Activated naive CD4-positive, alpha-beta T cell treated with anti-CD3 and anti-CD28 coated beads for 36 hours (primary cell): ENCODE measurements at regions not wholly inside any gene's neighbourhood (a gene's known extent, or its start where the extent isn't known, plus 50 kb on each side); places are given as distances from the start of the nearest gene placed in this dataset.

ENCODE experiments used
- CTCF ChIA-PET: fragments of 350-600 bp; sonication (Branson Sonifier 250); formaldehyde crosslinking; loops from one replicate; lab custom pipeline; 2021; ENCODE audit warnings: antibody characterized with exemption; lab: Charles Lee
- DNase-seq: peaks from one replicate; pipeline ENCODE4 v3.0.0-alpha.2; 2020
- H3K27ac Mint-ChIP-seq: one replicate; pipeline ENCODE4 v1.8.0; 2021; ENCODE audit warnings: mild to moderate bottlenecking, mixed read lengths
- H3K27me3 Mint-ChIP-seq: one replicate; pipeline ENCODE4 v1.8.0; 2021; ENCODE audit warnings: low read depth, mixed read lengths
- H3K36me3 Mint-ChIP-seq: one replicate; pipeline ENCODE4 v1.8.0; 2021; ENCODE audit warnings: low read depth, mixed read lengths
- H3K4me1 Mint-ChIP-seq: one replicate; pipeline ENCODE4 v1.8.0; 2021; ENCODE audit warnings: low read depth, mixed read lengths
- H3K4me3 Mint-ChIP-seq: one replicate; pipeline ENCODE4 v1.8.0; 2021; ENCODE audit warnings: mild to moderate bottlenecking, moderate library complexity, mixed read lengths
- H3K9me3 Mint-ChIP-seq: one replicate; pipeline ENCODE4 v1.8.0; 2021; ENCODE audit warnings: mixed read lengths
- intact Hi-C: fragments of 100-400 bp; cut with micrococcal nuclease; formaldehyde crosslinking; loops from one replicate; pipeline ENCODE4 v1.15.1; 2023

DNA sequence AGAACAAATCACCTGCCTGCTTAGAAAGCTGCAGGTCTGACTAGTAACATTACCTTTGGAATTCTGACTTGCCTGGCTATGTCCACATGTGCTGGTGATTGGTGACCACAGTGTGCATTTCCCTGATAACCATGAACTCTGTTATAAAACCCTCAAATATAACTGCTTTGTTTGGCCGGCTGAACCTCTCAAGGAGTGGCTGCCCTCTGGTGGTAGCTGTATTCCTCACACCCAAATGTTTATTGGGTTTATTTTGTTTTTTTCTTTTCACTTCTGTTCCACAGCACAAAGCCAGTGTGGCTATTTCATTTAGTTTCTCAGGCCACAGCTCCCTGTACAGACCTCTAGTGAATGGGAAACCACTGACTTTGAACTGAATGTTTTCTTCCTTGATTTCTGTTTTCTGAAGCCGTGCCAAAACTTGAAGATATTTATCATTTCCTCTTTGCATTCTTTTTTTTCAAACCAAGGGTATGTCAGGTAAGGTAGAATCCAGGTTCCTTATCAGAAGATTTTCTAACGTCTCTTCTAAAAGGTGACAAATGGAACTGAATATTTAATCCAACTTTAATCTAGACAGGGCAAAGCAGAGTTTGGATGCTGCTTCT is 549.0 kb upstream of the VRK2 start:
- Mint-ChIP-seq H3K27ac (no peak overlapping the region), H3K4me1 (no peaks in the 10 kb centered on the region), H3K9me3 (no peaks in the 10 kb centered on the region), H3K36me3 (no peaks in the 10 kb centered on the region), H3K27me3 (peaks cover 3% of the 10 kb centered on the region), H3K4me3 (no peak overlapping the region)
- intact Hi-C loops = loop anchor here (1.0 kb wide), 1 partner anchor 1314 kb away; the partner anchor contains the start of gene CCDC85A
- peak; percentile 55 for DNase-seq
- CTCF ChIA-PET = interaction anchor here (0.7 to 1.6 kb wide), 6 partner anchors 10 to 1331 kb away, joined by 3 to 5 read pairs (median 4); partner anchors contain the start of gene CCDC85A

DNA sequence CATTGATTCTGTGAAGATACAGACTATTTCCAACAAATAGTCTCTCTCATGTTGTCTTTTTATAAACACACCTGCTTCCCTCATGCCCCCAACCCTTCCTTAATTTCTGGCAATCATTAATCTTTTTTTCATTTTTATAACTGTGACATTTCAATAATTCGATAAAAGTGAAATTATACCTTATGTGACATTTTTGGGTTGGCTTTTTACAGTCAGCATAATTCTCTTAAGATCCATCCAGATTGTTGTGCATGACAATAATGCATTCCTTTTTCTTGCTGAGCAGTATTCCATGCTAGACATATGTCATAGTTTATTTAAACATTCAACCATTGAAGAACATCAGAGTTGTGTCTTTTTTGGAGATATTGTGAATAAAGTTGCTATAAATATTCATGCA is 541.8 kb upstream of the VRK2 start:
- H3K36me3 Mint-ChIP-seq = no peaks in the 10 kb centered on the region
- H3K27ac Mint-ChIP-seq = no peak overlapping the region
- no peaks in the 10 kb centered on the region for H3K27me3 Mint-ChIP-seq
- no peak overlapping the region for H3K4me3 Mint-ChIP-seq
- CTCF ChIA-PET = no interaction called here
- no peaks in the 10 kb centered on the region for H3K9me3 Mint-ChIP-seq
- intact Hi-C loops = no loop called here
- no peaks in the 10 kb centered on the region for H3K4me1 Mint-ChIP-seq
- no peak for DNase-seq

DNA sequence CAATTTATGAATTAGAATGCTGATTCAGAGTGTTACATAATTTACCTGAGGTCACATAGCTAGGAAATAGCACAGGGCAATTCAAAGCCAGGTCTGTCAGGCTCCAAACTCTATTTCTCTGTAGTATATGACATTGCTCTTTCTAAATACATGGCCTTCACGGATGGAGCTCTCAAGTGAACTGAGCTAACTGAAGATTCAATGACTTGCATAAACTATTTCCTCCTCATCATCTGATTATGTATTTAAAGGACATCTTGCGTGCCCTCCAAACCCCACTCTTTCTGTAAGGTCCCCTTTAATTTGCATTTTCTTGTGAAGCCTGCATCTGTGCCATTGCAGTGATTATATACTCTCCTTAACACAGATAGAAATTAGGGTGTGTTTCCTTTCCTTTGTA is 537.4 kb upstream of the VRK2 start:
- Mint-ChIP-seq H3K36me3 (no peaks in the 10 kb centered on the region), H3K4me3 (no peak overlapping the region), H3K27ac (no peak overlapping the region), H3K4me1 (no peaks in the 10 kb centered on the region), H3K27me3 (no peaks in the 10 kb centered on the region), H3K9me3 (no peaks in the 10 kb centered on the region)
- CTCF ChIA-PET = interaction anchor here (1.0 kb wide), 1 partner anchor 10 kb away, joined by 3 read pairs; no protein-coding TSS in a partner anchor
- intact Hi-C loops = no loop called here
- no peak for DNase-seq

DNA sequence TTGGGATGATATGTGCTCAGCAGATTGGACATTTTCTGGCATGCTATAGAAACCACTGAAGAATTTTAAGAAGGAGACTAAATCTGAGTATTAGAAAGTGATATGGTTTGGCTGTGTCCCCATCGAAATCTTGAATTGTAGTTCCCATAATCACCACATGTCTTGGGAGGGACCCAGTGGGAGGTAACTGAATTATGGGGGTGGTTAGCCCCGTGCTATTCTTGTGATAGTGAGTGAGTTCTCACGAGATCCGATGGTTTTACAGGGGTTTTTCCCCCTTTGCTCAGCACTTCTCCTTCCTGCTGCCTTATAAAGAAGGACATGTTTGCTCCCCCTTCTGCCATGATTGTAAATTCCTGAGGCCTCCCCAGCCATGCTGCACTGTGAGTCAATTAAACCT is 535.9 kb upstream of the VRK2 start:
- intact Hi-C loops = no loop called here
- no peaks in the 10 kb centered on the region for H3K4me1 Mint-ChIP-seq
- H3K9me3 Mint-ChIP-seq = no peaks in the 10 kb centered on the region
- H3K27ac Mint-ChIP-seq = no peak overlapping the region
- H3K27me3 Mint-ChIP-seq = no peaks in the 10 kb centered on the region
- H3K4me3 Mint-ChIP-seq = no peak overlapping the region
- no peak for DNase-seq
- no peaks in the 10 kb centered on the region for H3K36me3 Mint-ChIP-seq
- CTCF ChIA-PET = no interaction called here

DNA sequence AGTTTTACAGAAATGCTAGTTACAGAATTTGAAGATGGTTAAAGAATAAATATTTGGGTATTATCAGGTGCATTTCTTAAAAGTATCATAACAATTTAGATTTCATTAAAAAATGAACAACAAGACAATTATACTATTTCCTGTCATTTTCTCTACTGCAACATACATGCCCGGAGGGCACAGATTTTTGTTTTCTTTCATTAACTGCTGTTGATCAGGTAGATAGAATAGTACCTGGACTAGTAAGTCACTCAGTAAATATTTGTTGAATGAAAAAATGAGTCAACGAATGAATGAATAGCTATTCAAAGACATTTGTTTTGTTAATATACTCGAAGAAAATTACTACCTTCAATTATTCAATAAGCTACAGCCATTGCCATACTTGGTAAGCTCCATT is 531.2 kb upstream of the VRK2 start:
- Mint-ChIP-seq H3K27ac (no peak overlapping the region), H3K9me3 (no peaks in the 10 kb centered on the region), H3K36me3 (no peaks in the 10 kb centered on the region), H3K4me1 (no peaks in the 10 kb centered on the region), H3K4me3 (no peak overlapping the region), H3K27me3 (no peaks in the 10 kb centered on the region)
- intact Hi-C loops = loop anchor here (5.0 kb wide), 1 partner anchor 1383 kb away; no protein-coding TSS in a partner anchor
- CTCF ChIA-PET = interaction anchor here (0.5 to 1.1 kb wide), 2 partner anchors 1286 to 1332 kb away, joined by 3 to 4 read pairs; partner anchors contain the start of gene CCDC85A
- no peak for DNase-seq

DNA sequence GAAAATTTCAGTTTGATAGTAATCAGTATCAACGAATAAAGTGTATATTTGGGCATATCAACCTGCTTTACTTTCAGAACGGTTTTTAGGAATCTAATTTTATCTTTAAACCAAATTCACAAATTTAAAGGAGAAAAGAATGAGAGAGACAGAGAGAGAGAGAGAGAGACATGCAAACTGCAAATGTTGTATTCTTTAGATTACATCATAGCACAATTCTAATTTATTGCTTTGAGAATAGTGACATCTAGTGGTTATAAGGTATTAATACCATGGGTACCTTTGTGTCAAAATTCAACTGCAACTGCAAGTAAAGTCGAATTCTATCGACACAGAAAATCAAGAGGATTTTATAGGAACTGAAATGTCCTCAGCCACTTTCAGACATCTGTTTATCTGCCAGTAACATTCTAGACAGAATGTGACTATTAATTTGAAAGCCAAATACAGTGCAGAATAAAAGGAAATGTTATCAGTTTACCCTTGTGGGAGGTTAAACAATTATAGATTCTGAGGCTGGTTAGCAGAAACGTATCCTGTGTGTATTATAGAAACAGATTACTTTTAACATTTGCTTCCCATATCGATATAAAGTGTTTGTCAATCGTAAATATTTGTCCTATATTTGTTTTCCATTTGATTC is 529.8 kb upstream of the VRK2 start:
- no peaks in the 10 kb centered on the region for H3K27me3 Mint-ChIP-seq
- no peak for DNase-seq
- no peak overlapping the region for H3K27ac Mint-ChIP-seq
- CTCF ChIA-PET = interaction anchor here (0.8 to 1.3 kb wide), 3 partner anchors 9 to 1334 kb away, joined by 3 to 6 read pairs (median 3); partner anchors contain the start of gene CCDC85A
- intact Hi-C loops = loop anchor here (1.0 to 5.0 kb wide), 3 partner anchors 1334 to 1798 kb away; partner anchors contain the start of gene CCDC85A
- H3K4me3 Mint-ChIP-seq = no peak overlapping the region
- no peaks in the 10 kb centered on the region for H3K36me3 Mint-ChIP-seq
- no peaks in the 10 kb centered on the region for H3K9me3 Mint-ChIP-seq
- H3K4me1 Mint-ChIP-seq = no peaks in the 10 kb centered on the region

DNA sequence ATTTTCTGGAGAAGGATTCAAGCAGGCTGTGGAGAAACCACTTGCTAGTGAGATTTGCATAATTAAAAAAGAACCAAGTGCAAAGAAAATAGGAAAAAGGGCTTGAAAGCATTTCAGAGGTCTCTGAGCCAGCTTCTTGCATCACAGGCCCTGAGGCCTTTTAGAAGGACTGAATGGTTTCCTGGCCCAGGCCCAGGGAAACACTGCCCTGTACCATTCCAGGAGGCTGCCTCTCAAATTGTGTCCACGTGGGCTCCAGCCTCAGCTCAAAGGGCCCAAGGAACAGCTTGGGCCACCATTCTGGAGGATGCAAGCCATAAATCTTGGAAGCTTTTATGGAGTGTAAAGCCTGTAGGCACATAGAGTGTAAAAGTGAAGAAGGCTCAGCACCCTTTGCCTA is 523.3 kb upstream of the VRK2 start:
- Mint-ChIP-seq H3K9me3 (peaks cover 11% of the 10 kb centered on the region), H3K4me3 (no peak overlapping the region), H3K27ac (no peak overlapping the region), H3K36me3 (no peaks in the 10 kb centered on the region), H3K4me1 (no peaks in the 10 kb centered on the region), H3K27me3 (peaks cover 2% of the 10 kb centered on the region)
- DNase-seq = no peak
- intact Hi-C loops = no loop called here
- CTCF ChIA-PET = no interaction called here

DNA sequence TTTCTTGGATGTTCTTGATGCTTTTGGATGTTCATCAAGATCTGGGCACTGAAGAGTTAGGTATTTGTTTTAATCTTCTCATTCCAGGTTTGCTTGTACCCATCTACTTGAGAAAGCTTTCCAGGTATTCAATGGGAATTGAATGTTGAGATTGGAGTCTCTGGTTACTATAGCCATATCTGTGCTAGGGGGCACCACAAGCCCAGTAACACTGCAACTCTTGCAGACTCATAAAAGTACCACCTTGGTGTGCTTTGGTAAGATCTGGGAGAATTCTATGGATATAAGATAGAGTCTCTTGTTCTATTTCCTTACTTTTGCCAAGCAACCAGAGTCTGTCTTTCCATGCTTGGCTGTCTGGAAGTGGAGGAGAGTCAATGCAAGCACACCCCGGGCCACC is 518.9 kb upstream of the VRK2 start:
- intact Hi-C loops = no loop called here
- CTCF ChIA-PET = no interaction called here

DNA sequence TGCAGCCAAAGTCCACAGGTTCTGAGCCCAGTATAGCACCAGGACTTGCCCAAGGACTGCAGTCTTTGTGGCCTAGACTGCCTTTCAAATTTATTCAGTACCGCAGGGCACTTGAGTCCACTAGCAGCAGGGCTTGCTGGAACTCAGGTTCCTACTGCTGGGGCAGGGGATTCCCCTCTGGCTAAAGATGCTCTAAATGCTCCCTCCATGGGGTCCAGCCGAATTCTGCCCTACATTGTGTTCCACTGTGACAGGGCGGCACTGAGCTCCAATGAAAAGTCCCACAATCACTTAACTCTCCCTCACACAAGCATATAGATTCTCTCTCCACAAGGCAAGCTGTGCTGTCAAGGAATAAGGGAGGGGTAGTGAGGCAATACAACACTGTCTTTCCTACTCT is 518.1 kb upstream of the VRK2 start:
- no peak for DNase-seq
- no peaks in the 10 kb centered on the region for H3K4me1 Mint-ChIP-seq
- CTCF ChIA-PET = no interaction called here
- H3K4me3 Mint-ChIP-seq = no peak overlapping the region
- no peak overlapping the region for H3K27ac Mint-ChIP-seq
- no peaks in the 10 kb centered on the region for H3K36me3 Mint-ChIP-seq
- intact Hi-C loops = no loop called here
- peaks cover 8% of the 10 kb centered on the region for H3K9me3 Mint-ChIP-seq
- H3K27me3 Mint-ChIP-seq = no peaks in the 10 kb centered on the region

More for the DNA sequence above, 518.9 kb upstream of the VRK2 start:
- DNase-seq = no peak
- no peaks in the 10 kb centered on the region for H3K36me3 Mint-ChIP-seq
- no peak overlapping the region for H3K4me3 Mint-ChIP-seq
- H3K9me3 Mint-ChIP-seq = peaks cover 8% of the 10 kb centered on the region
- H3K4me1 Mint-ChIP-seq = no peaks in the 10 kb centered on the region
- H3K27ac Mint-ChIP-seq = no peak overlapping the region
- peaks cover 2% of the 10 kb centered on the region for H3K27me3 Mint-ChIP-seq

DNA sequence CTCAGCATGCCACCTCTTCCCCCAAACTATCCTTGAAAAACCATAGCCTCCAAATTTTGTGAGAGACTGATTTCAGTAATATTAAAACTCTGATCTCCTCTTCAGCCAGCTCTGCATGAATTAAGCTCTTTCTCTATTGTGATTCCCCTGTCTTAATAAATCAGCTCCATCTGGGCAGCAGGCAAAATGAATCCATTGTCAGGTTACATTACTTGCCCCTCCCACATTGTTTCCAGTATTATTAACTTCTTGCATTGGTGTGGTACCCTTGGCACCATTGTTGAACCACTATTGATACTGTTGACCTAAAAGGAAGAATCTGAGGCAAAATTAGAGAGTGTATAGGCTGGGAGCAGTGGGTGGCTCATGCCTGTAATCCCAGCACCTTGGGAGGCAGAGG is 512.2 kb upstream of the VRK2 start:
- CTCF ChIA-PET = no interaction called here
- Mint-ChIP-seq H3K4me1 (no peaks in the 10 kb centered on the region), H3K4me3 (no peak overlapping the region), H3K9me3 (no peaks in the 10 kb centered on the region), H3K27me3 (no peaks in the 10 kb centered on the region), H3K27ac (no peak overlapping the region), H3K36me3 (no peaks in the 10 kb centered on the region)
- DNase-seq = no peak
- intact Hi-C loops = no loop called here

DNA sequence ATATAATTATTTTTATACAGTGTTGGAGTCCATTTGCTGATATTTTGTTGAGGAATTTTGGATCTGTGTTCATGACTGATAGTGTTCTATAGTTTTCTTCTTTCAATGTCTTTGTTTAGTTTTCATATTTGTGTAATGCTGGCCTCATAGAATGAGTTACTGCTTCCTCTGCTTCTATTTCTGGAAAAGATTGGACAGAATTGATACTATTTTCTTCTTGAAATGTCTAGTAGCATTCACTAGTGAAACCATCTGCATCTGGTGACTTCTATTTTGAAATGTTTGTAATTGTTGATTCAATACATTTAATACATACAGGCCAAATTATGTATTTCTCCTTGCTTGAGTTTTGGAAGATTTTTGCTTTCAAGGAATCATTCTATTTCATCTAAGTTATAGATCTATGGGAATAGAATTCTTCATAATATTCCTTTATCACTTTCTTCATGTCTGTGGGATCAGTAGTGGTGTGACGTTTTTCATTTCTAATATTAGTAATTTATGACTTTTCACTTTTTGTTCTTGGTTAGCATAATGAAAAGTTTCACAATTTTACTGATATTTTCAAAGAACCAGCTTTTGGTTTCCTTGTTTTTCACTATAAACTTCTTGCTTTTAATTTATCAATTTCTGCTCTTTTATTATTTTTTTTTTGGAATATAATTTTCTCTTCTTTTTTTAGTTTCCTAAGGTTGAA is 509.9 kb upstream of the VRK2 start:
- intact Hi-C loops = no loop called here
- no peak overlapping the region for H3K4me3 Mint-ChIP-seq
- H3K36me3 Mint-ChIP-seq = no peaks in the 10 kb centered on the region
- H3K27me3 Mint-ChIP-seq = no peaks in the 10 kb centered on the region
- H3K27ac Mint-ChIP-seq = no peak overlapping the region
- DNase-seq = no peak
- no peaks in the 10 kb centered on the region for H3K9me3 Mint-ChIP-seq
- no peaks in the 10 kb centered on the region for H3K4me1 Mint-ChIP-seq
- CTCF ChIA-PET = no interaction called here

DNA sequence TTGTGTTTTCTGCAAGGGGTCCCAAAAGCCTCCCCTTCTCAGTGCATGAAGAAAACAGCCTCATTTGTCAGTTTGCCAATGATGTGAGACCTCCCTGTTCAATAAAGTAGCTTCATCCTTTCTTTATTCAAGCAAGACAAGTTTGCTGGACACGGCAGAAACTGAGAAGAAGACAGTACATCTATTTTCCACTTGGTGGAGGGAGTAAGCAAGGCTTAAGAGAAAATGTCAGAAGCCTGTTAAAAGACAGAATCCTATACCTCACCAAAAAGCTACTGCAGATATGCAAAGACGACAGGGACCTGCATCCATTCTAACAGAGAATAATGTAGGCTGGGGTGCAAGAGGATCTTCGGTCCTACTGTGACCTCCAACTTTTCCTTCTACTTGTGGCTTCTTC is 506.8 kb upstream of the VRK2 start:
- CTCF ChIA-PET = no interaction called here
- DNase-seq = no peak
- H3K36me3 Mint-ChIP-seq = no peaks in the 10 kb centered on the region
- peaks cover 6% of the 10 kb centered on the region for H3K27me3 Mint-ChIP-seq
- H3K27ac Mint-ChIP-seq = no peak overlapping the region
- intact Hi-C loops = no loop called here
- H3K9me3 Mint-ChIP-seq = no peaks in the 10 kb centered on the region
- no peaks in the 10 kb centered on the region for H3K4me1 Mint-ChIP-seq
- no peak overlapping the region for H3K4me3 Mint-ChIP-seq
